Stimulated activated CD8-positive, alpha-beta memory T cell treated with anti-CD3 and anti-CD28 coated beads, Interleukin-4, amount 100 ng/mL, for 48 hours (primary cell): ENCODE measurements at regions not wholly inside any gene's neighbourhood (a gene's known extent, or its start where the extent isn't known, plus 50 kb on each side); places are given as distances from the start of the nearest gene placed in this dataset.
A peak's percentile ranks its signal among the peaks of the same experiment; 100 is the strongest.
"Not testable (repeated sequence)": the region's sequence is repeated elsewhere in the genome, so short reads cannot be mapped to it uniquely, and the experiment has no call there.

ENCODE experiments used
- DNase-seq: peaks from one replicate; pipeline ENCODE4 v3.0.0-alpha.2; 2020

DNA sequence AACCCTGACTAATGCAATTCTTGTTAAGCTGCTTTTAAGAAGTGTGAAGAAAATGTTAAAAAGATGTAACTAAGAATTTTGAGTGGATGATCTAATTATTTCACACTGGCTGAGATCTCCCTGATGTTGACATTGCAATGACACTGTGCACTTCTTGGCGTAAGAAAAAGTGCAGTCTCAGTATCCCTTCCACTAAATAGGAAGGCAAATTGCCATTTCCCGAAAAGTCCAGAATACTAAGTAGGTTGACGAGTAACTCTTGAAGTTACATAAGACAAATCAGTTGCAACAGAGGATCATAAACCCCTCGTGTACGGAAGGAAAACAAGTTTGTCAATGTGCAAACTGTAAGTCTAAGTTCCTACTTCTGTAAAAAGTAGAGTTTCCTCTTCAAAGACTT is 189.9 kb downstream of the LMLN start:
- DNase-seq: not testable (repeated sequence)

DNA sequence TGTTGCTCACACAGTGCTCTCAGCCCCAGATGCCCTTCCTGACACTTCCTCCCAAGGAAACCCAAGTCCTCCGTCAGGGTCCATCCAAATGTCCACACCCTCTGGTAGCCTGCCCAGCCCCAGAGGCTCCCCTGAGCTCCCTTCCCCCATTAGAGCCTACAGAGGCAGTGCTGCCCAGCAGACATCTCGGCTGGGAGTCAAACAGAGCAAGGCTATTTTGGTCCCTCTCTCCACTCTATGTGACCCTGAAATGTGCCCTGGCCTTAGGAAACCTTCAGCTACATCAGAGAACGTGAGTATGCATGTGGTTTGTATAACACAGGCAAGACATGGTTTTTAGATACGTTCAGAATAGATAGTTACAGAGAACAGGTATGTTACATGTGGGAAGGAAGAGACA is 191.8 kb downstream of the LMLN start:
- DNase-seq: not testable (repeated sequence)

DNA sequence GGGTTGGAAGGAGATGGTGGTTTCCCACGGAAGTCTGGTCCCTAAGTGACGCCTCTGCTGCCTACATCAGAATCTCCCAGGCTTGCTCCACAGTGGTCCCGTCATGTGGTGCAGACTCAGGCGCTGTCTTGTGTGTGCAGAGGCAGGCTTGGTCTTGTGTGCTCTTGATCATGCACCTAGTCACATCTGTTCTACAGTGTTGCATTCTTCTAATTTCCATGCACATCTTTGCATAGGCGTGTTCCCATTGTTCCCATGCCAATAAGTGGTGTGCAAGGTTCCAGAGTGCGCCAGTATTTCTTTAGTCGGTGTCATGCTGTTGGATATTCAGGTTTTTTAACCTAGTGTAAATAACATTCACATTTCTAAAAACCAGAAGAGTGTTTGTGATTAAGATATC is 195.8 kb downstream of the LMLN start:
- not testable (repeated sequence) for DNase-seq

DNA sequence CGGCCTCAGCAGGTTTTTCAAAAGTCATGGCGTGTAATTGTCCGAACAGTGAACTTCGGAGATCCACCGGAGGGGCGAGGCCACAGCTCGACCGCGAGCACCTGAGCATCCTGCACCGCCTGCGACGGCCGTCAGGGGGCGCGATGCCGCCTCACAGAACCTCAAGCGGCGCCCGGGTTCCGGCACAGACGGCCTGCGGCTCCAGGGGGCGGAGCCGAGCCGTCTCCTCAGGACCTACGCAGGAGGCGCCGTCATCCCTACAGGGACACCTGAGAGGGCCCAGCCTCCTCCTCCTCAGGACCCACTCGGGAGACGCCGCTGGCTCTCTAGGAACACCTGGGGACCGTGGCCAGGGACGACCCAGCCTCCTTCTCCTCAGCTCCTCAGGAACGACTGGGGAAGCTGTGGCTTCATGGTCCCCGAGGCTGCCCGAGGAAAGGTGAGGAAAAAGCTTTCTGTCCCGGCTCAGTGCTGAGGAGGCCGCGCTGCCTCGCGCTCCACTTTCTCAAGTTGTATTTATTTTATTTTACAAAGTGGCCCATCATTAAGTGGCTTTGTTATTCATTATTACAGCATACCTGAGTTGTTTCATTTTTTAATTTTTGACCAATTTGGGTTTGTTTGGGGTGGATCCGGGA is 197.3 kb downstream of the LMLN start:
- not testable (repeated sequence) for DNase-seq

DNA sequence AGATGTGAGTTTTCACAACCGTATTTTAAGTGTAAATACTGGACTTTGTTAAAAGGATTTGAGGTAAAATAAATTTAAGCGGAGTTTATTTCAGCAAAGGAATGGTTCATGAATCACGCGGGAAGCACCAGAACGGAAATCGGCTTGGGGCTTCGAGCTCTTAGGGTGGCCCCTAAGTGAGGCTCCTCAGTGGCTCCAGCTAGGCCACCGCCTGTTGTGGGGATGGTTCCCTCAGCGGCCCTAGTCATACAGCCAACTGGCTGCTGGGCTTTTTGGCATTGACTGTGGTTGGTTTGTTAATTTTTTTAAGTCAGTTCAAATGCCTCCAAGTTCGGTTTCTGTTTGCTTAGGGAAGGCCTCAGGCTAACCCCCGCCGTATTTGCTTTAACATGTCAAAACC is 198.0 kb downstream of the LMLN start:
- not testable (repeated sequence) for DNase-seq

DNA sequence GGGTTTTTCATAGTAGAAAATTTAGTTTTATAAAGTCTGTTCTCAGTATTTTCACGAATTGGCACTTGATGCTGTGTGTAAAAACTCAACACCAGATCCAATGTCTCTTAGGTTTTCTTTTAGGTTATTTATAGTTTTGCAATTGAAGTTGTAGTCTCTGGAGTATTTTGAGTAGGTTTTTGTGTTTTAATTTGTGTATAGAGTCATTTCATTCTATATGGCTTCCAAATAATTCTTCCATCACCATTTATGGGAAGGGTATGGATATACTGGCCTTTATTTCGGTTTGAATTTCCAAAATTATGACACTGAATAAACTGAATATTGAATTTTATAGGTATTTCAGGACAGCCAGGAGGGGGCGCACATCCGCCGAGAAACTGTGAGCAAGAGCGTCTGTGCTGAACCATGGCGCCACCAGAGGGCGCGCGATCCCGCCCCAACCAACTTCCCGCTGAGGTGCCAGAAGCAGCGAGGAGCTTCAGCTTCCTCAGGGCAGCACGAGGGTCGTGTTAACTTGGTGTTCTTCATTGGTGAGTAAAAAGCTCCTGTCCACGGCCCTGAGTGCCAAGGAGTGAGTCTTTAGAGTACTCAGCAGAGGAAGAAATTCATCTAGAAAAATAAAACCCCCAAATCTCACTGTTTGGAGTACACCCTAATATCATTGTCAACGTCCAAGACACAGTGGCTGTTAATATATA is 207.5 kb downstream of the LMLN start:
- DNase-seq: peak; percentile 79

DNA sequence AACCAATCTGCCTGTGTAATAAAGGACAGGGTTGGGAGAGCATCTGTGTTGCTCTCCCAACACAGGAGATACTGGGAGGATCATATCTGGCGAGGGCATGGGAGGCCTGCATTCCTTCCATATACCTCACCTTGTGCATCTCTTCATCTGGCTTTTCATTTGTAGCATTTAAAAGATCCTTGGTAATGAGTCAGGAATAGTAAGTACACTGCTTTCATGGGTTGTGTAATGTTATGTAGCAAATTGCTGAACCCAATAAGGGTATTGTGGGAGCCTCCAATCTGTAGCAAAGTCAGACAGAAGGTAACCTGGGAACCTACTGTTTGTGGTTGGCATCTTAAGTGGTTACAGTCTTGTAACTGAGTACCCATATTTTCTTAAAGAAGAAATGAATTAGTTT is 210.8 kb downstream of the LMLN start:
- not testable (repeated sequence) for DNase-seq

DNA sequence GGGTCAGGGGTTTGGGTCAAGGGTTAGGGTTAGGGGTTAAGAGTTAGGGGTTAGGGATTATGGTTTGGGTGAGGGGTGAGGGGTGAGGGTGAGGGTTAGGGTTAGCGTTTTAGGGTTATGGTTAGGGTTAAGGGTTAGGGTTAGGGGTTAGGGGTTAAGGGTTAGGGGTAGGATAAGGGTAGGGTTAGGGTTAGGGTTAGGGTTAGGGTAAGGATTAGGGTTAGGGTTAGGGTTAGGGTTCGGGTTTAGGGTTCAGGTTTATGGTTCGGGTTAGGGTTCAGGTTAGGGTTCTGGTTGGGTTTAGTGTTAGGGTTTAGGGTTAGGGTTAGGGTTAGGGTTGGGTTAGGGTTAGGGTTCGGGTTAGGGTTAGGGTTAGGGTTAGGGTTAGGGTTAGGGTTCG is 213.1 kb downstream of the LMLN start:
- DNase-seq: not testable (repeated sequence)

DNA sequence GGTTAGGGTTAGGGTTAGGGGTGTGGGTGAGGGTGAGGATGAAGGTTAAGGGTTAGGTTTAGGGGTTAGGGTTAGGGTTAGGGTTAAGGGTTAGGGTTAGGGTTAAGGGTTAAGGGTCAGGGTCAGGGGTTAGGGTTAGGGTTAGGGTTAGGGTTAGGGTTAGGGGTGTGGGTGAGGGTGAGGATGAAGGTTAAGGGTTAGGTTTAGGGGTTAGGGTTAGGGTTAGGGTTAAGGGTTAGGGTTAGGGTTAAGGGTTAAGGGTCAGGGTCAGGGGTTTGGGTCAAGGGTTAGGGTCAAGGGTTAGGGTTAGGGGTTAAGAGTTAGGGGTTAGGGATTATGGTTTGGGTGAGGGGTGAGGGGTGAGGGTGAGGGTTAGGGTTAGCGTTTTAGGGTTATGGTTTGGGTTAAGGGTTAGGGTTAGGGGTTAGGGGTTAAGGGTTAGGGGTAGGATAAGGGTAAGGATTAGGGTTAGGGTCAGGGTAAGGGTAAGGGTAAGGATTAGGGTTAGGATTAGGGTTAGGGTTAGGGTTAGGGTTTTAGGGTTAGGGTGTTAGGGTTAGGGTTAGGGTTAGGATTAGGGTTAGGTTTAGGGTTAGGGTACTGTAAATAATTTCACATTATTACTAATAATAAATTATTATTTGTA is 214.0 kb downstream of the LMLN start:
- DNase-seq: not testable (repeated sequence)
